Fibroblast of skin of right biceps (primary cell): ENCODE measurements at regions not wholly inside any gene's neighbourhood (a gene's known extent, or its start where the extent isn't known, plus 50 kb on each side); places are given as distances from the start of the nearest gene placed in this dataset.
"Not testable (repeated sequence)": the region's sequence is repeated elsewhere in the genome, so short reads cannot be mapped to it uniquely, and the experiment has no call there.

Experiments
- DNase-seq: peaks from one replicate; pipeline ENCODE4 v3.0.0-alpha.2; 2013

DNA sequence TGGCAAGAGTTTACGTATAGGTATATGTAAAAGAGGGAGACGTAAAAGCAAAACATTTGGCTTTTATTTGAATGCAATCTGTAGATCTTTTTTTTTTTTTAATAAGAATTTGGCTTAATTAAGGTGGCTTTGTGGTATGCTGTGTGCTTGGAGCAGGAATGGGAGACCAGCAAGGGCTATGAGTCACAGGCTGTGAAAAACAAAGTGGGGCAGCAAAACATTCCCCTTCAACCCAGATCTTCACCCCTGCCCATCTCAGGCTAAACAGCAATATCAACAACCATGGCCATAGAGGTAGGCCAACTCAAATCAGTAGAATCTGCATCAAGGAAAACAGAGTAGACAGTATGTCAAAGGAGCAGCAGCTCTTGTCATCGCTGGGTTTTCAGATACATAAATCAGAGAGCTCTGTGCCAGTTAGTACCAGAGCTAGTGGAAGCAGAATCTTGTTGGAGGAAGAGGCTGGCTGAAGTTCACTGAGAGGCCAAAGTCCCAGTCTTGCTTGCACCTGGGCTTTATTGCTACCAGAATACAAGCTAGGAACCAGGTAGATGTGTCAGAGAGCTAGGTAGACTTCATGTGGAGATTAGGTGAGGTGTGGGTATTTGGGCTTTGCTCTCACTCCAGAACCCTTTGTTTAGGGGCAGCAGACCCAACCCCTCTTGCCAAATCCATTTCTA lies 191.5 kb upstream of the FANCL start:
- peak; percentile 6 for DNase-seq

- peak; percentile 0 for DNase-seq
Observed at GRCh38 chr2:58429014-58429875, 188.1 kb upstream of the FANCL start.

GRCh38 chr2:58428096-58429013 lies 187.2 kb upstream of the FANCL start:
- DNase-seq = peak; percentile 21

- peak; percentile 46 for DNase-seq
Observed at GRCh38 chr2:58427572-58428095, 186.5 kb upstream of the FANCL start.

GRCh38 chr2:58425368-58425767 lies 184.2 kb upstream of the FANCL start:
- DNase-seq = no peak

- DNase-seq = no peak
Observed at GRCh38 chr2:58419983-58420382, 178.9 kb upstream of the FANCL start.

DNA sequence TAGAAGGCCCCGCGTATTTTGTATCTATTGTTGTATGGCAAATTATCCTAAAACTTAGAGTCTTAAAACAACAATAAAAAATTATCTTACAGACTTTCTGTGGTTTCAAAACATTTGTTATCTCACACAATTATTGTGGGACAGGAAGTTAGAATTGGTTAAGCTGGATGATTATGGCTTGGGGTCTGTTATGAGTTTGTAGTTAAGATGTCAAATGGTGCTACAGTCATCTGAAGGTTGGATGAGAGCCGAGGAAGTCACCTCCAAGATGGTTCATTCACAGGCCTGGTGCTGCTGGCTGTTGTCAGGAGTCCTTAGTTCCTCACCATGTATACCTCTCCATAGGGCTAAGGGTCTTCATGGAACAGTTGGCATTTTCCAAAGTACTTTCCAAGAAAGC lies 175.6 kb upstream of the FANCL start:
- no peak for DNase-seq

DNA sequence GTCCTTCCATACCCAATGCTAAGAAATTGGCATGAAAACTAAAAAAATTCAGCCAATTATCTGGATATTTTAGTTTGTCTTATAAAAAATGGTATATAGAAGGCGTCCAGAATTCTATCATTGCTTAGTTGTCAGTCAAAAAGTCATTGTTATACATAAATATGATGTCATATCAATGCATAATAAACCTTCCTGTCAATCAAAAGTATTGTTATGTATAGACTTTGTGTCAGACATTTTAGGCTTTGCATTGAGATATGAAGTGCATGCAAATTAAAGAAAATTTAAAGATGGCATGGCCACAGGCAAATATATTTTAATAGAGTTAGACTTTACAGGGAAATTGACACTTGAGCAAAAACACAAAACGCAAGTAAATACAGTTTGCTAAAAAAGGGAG lies 173.4 kb upstream of the FANCL start:
- DNase-seq = no peak

GRCh38 chr2:58410549-58410948 lies 169.4 kb upstream of the FANCL start:
- DNase-seq = no peak

DNA sequence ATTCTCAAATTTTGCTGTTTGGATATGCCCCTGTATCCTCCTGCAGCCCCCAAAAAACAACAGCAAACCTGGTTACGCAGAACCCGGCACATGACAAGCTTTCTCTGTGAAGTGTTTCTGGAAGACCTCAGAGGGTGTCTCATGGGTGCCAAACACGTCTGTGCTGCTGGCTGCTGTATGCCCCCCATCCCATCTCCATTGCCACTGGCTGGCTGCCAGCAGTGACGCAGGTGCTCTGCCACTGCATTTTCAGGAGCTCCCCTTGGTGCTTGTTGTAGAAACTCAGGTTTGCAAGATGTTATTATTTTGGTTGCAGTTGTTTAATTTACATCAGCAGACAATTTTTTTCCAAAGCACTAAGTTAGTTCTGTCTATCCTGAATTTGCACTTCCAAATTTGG lies 166.4 kb upstream of the FANCL start:
- no peak for DNase-seq

GRCh38 chr2:58405341-58405740 lies 164.2 kb upstream of the FANCL start:
- DNase-seq = no peak

- no peak for DNase-seq
Observed at GRCh38 chr2:58401936-58402335, 160.8 kb upstream of the FANCL start.

DNA sequence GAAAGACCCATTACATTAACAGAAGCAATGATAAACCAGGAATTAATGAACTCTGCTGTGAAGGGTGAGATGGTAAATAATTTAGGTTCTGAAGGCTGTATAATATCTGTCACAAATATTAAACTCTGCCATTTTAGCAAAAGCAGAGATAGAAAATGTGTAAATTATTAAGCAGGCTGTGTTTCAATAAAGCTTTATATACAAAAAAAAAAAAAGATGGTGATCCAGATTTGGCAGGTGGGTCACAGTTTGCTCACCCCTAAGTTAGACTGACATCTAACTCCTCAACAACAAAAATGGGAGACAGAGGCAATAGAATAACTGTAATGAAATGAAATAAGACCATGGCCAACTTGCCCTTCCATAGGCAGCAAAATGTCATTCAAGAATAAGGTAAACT lies 157.3 kb upstream of the FANCL start:
- no peak for DNase-seq

DNA sequence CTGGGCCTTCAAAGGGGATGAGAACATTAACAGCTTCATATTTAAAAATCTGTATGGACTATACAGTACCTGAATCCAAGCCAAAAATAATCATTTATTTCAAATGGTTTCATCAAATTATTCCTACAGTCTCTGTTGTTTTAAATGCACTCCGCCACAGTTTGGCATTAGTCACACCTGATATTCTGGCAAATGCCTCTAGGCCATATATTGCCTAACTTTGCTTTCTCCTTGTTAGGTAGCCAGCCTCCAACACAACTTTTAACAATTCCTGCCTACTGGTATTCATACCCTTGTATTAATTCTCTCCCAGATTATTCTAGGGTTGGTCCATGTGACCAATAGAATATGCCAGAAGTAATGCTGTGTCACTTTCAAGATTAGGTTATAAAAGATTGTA lies 146.6 kb upstream of the FANCL start:
- DNase-seq = no peak

GRCh38 chr2:58386904-58387303 lies 145.8 kb upstream of the FANCL start:
- DNase-seq = not testable (repeated sequence)

DNA sequence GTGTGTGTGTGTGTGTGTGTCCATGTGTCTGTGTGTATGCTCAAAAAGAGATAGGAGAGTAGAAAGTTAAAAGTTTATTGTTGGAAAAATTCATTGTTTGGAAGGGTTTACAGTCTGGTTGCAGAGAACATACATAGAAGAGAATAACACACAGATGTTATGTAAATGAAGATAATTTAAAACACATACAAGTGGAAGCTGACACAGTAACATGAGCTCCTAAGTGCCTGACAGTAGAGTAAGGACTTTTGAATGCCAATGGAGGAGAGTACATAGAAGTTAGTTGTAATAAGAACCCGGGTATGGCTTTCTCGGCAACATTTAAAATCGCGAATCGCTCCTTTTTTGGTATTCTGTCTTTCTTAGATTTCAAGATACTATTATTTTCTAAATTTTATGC lies 137.0 kb upstream of the FANCL start:
- no peak for DNase-seq

DNA sequence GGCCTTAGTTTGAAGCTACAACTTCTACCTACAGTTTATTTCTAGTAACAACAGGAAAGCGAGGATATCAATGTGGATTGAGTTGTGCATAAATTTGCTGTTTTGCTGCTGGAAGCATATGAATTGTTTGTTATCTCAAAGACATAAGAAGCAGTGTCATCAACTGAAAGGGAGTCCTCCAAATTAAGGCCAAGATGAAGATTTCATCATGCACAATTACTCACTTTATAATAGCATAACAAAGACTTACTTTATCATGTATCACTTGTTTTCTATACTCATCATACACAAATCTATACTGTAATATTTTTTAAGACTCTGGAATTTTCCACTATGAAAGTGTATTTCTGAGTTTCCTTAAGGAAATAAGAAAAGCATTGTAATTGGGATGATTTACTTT lies 136.1 kb upstream of the FANCL start:
- DNase-seq = no peak

- peak; percentile 3 for DNase-seq
Observed at GRCh38 chr2:58376592-58376991, 135.5 kb upstream of the FANCL start.

- DNase-seq = no peak
Observed at GRCh38 chr2:58369594-58369993, 128.5 kb upstream of the FANCL start.

DNA sequence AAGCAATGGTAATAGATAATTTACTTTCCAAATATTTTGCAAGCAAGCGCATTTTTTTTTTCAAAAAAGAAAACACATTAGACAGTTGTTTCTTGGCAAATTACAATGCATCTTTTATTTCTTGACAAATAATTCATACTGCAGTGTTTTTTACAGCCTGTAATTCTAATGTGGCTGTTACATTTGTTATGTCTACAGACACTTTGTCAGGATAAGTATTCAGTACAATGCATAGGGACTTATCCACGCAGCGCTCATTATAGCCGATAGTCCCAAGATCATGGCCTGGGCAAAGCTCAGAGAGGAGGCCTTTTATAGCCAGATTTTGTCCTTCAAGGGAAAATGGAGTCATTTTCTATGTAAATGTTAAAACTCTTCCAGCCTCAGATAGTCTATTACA lies 123.0 kb upstream of the FANCL start:
- DNase-seq = no peak

GRCh38 chr2:58358026-58358425 lies 116.9 kb upstream of the FANCL start:
- DNase-seq = no peak

GRCh38 chr2:58357521-58357920 lies 116.4 kb upstream of the FANCL start:
- DNase-seq = no peak

GRCh38 chr2:58354230-58354629 lies 113.1 kb upstream of the FANCL start:
- DNase-seq = no peak
